WTC11 (cell line): ENCODE measurements at regions not wholly inside any gene's neighbourhood (a gene's known extent, or its start where the extent isn't known, plus 50 kb on each side); places are given as distances from the start of the nearest gene placed in this dataset.

Experiments
- AFF4 ChIP-seq: sonication (generic); formaldehyde crosslinking; IDR thresholded peaks from 2 replicates; pipeline ENCODE4 v1.8.1; 2023; ENCODE audit warnings: mild to moderate bottlenecking, missing genetic modification reagents, borderline replicate concordance
- ATF1 ChIP-seq: sonication (generic); formaldehyde crosslinking; IDR thresholded peaks from 2 replicates; pipeline ENCODE4 v1.8.1; 2023; ENCODE audit warnings: mild to moderate bottlenecking, moderate library complexity, missing genetic modification reagents
- ATF2 ChIP-seq: sonication (generic); formaldehyde crosslinking; IDR thresholded peaks from 2 replicates; pipeline ENCODE4 v1.8.1; 2022; ENCODE audit warnings: low read depth, missing genetic modification reagents, borderline replicate concordance
- CREB1 ChIP-seq: sonication (generic); formaldehyde crosslinking; IDR thresholded peaks from 2 replicates; pipeline ENCODE4 v1.8.0; 2023; ENCODE audit warnings: mild to moderate bottlenecking, missing genetic modification reagents
- ESRRA ChIP-seq: sonication (generic); formaldehyde crosslinking; IDR thresholded peaks from 2 replicates; pipeline ENCODE4 v1.8.1; 2022; ENCODE audit warnings: mild to moderate bottlenecking, missing genetic modification reagents, borderline replicate concordance
- JUN ChIP-seq: sonication (generic); formaldehyde crosslinking; IDR thresholded peaks from 2 replicates; pipeline ENCODE4 v1.8.0; 2023; ENCODE audit warnings: mild to moderate bottlenecking, missing genetic modification reagents
- NR1H2 ChIP-seq: sonication (generic); formaldehyde crosslinking; IDR thresholded peaks from 2 replicates; pipeline ENCODE4 v1.9.0; 2021; ENCODE audit warnings: mild to moderate bottlenecking, moderate library complexity, missing genetic modification reagents
- SMAD3 ChIP-seq: sonication (generic); formaldehyde crosslinking; IDR thresholded peaks from 2 replicates; pipeline ENCODE4 v1.8.0; 2022; ENCODE audit warnings: missing genetic modification reagents, mild to moderate bottlenecking, borderline replicate concordance
- ZMAT4 ChIP-seq: fragments of 250-450 bp; sonication (Bioruptor Pico); IDR thresholded peaks from 2 replicates; pipeline ENCODE4 v1.9.0; 2021; ENCODE audit warnings: mild to moderate bottlenecking
- ZNF423 ChIP-seq: fragments of 250-450 bp; sonication (Bioruptor Pico); IDR thresholded peaks from 2 replicates; pipeline ENCODE4 v2.1.2; 2022; ENCODE audit warnings: mild to moderate bottlenecking, moderate library complexity
- TF ChIP-seq, protein P1 (sequence below): fragments of 200-600 bp; IDR thresholded peaks from 2 replicates; pipeline ENCODE4 v1.8.0; 2022; ENCODE audit warnings: antibody characterized with exemption
- TF ChIP-seq, protein P2 (sequence below): sonication (generic); formaldehyde crosslinking; IDR thresholded peaks from 2 replicates; pipeline ENCODE4 v1.8.0; 2022; ENCODE audit warnings: mild to moderate bottlenecking, missing genetic modification reagents
- TF ChIP-seq, protein P3 (sequence below): sonication (generic); formaldehyde crosslinking; IDR thresholded peaks from 2 replicates; pipeline ENCODE4 v1.8.1; 2023; ENCODE audit warnings: mild to moderate bottlenecking, missing genetic modification reagents, moderate library complexity

GRCh38 chr10:123380491-123381085 is 226.4 kb downstream of the BUB3 start:
- TF ChIP-seq, protein P1, sequence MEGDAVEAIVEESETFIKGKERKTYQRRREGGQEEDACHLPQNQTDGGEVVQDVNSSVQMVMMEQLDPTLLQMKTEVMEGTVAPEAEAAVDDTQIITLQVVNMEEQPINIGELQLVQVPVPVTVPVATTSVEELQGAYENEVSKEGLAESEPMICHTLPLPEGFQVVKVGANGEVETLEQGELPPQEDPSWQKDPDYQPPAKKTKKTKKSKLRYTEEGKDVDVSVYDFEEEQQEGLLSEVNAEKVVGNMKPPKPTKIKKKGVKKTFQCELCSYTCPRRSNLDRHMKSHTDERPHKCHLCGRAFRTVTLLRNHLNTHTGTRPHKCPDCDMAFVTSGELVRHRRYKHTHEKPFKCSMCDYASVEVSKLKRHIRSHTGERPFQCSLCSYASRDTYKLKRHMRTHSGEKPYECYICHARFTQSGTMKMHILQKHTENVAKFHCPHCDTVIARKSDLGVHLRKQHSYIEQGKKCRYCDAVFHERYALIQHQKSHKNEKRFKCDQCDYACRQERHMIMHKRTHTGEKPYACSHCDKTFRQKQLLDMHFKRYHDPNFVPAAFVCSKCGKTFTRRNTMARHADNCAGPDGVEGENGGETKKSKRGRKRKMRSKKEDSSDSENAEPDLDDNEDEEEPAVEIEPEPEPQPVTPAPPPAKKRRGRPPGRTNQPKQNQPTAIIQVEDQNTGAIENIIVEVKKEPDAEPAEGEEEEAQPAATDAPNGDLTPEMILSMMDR = no peak
- no peak for TF ChIP-seq SMAD3 (CRISPR knock-in tag)
- TF ChIP-seq NR1H2 (CRISPR knock-in tag) = no peak
- no peak for TF ChIP-seq ESRRA
- TF ChIP-seq, protein P2, sequence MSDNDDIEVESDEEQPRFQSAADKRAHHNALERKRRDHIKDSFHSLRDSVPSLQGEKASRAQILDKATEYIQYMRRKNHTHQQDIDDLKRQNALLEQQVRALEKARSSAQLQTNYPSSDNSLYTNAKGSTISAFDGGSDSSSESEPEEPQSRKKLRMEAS (CRISPR knock-in tag) = no peak
- no peak for TF ChIP-seq ATF1 (CRISPR knock-in tag)
- no peak for TF ChIP-seq ATF2 (CRISPR knock-in tag)
- TF ChIP-seq, protein P3, sequence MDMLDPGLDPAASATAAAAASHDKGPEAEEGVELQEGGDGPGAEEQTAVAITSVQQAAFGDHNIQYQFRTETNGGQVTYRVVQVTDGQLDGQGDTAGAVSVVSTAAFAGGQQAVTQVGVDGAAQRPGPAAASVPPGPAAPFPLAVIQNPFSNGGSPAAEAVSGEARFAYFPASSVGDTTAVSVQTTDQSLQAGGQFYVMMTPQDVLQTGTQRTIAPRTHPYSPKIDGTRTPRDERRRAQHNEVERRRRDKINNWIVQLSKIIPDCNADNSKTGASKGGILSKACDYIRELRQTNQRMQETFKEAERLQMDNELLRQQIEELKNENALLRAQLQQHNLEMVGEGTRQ (CRISPR knock-in tag) = no peak
- no peak for TF ChIP-seq ZNF423
- TF ChIP-seq AFF4 (CRISPR knock-in tag) = no peak
- no peak for TF ChIP-seq CREB1 (CRISPR knock-in tag)
- TF ChIP-seq ZMAT4 (CRISPR knock-in tag) = no peak
- TF ChIP-seq JUN (CRISPR knock-in tag) = no peak
